K562 (cell line): ENCODE measurements at regions not wholly inside any gene's neighbourhood (a gene's known extent, or its start where the extent isn't known, plus 50 kb on each side); places are given as distances from the start of the nearest gene placed in this dataset.

Experiments used
- ATAC-seq: fragments of 200-7000 bp; cut with Tn5 transposase; 3 replicates; pipeline ENCODE4 v1.9.1; 2020; ENCODE audit warnings: moderate library complexity
- BruUV-seq: library from RNA; stranded (reverse); fragments of 400-500 nt; replicated peaks from 2 replicates; lab custom pipeline; 2021; lab: Mats Ljungman, UMichigan
- CTCF ChIA-PET: fragments of 300-600 bp; formaldehyde crosslinking; extraction: SDS; loops from one replicate; lab custom pipeline; 2021; ENCODE audit warnings: low intra/inter-chr PET ratio; lab: Yijun Ruan, JAX
- POLR2A ChIA-PET: fragments of 300-600, 350-650 bp; sonication (Branson Sonifier 250); formaldehyde crosslinking; extraction: SDS; loops from one replicate; lab custom pipeline; 2021; ENCODE audit warnings: antibody characterized with exemption, inconsistent platforms; lab: Yijun Ruan, JAX
- DNase-seq, 4 experiments: peaks; one replicate each; pipeline versions ENCODE4 v3.0.0 to v3.0.0-alpha.2; 2011 to 2018; ENCODE audit warnings: low spot score in 3 of 4, mixed read lengths in 3 of 4; ENCODE audit errors: extremely low read depth in 1 of 4
- FAIRE-seq: peaks from 2 replicates; lab custom pipeline; 2011; peaks lifted over from hg19 to GRCh38; lab: Jason Lieb, UNC
- H2AFZ ChIP-seq: 2 replicates; pipeline ENCODE4 v1.6.0; 2011; ENCODE audit warnings: low read depth, low read length, control low read depth, inconsistent platforms
- H3K27ac ChIP-seq: fragments of 200-600 bp; 3 replicates; pipeline ENCODE4 v1.8.0; 2011; ENCODE audit warnings: low read depth, mild to moderate bottlenecking, control low read depth, inconsistent platforms, low read length, moderate library complexity, mixed read lengths; ENCODE audit errors: extremely low read depth
- H3K27me3 ChIP-seq, 2 experiments: fragments of 300-600 bp in 1 of 2; 2 replicates in 1 of 2; 3 replicates in 1 of 2; pipeline versions ENCODE4 v1.6.0 to v1.8.0; 2011; ENCODE audit warnings: inconsistent platforms in 2 of 2, low read length in 2 of 2, mild to moderate bottlenecking in 1 of 2, mixed read lengths in 1 of 2, moderate library complexity in 1 of 2; ENCODE audit not compliant: control insufficient read depth in 2 of 2, insufficient read depth in 2 of 2
- H3K36me3 ChIP-seq: fragments of 300-600 bp; 3 replicates; pipeline ENCODE4 v1.8.0; 2011; ENCODE audit warnings: mild to moderate bottlenecking, low read length, inconsistent platforms; ENCODE audit not compliant: control insufficient read depth, insufficient read depth
- H3K4me1 ChIP-seq, 2 experiments: fragments of 200-600 bp in 1 of 2; replicated peaks in 1 of 2; 2 replicates in 1 of 2; 3 replicates in 1 of 2; pipeline versions ENCODE4 v1.5.1 to v1.8.0; 2011; ENCODE audit warnings: inconsistent platforms in 2 of 2, low read length in 2 of 2, mild to moderate bottlenecking in 1 of 2, mixed read lengths in 1 of 2, moderate library complexity in 1 of 2; ENCODE audit not compliant: control insufficient read depth in 2 of 2, insufficient read depth in 2 of 2
- H3K4me2 ChIP-seq: 2 replicates; pipeline ENCODE4 v1.6.1; 2011; ENCODE audit warnings: low read length, control low read depth, inconsistent platforms, mixed read lengths; ENCODE audit not compliant: insufficient read depth
- H3K4me3 ChIP-seq: fragments of 200-600 bp; sonication (generic), shearing (Covaris generic); 2 replicates; pipeline ENCODE4 v1.5.1; 2016; ENCODE audit warnings: control low read depth, inconsistent platforms
- H3K79me2 ChIP-seq: fragments of 200-600 bp; 3 replicates; pipeline ENCODE4 v1.8.0; 2011; ENCODE audit warnings: low read length, inconsistent platforms; ENCODE audit not compliant: control insufficient read depth, insufficient read depth
- H3K9ac ChIP-seq, 2 experiments: 2 replicates each; pipeline versions ENCODE4 v1.6.0 to v1.6.1; 2011; ENCODE audit warnings: low read depth in 2 of 2, low read length in 2 of 2, control low read depth in 1 of 2, inconsistent platforms in 1 of 2, mild to moderate bottlenecking in 1 of 2, mixed read lengths in 1 of 2; ENCODE audit not compliant: insufficient read depth in 1 of 2
- H3K9me1 ChIP-seq: one replicate; pipeline ENCODE4 v1.6.0; 2011; ENCODE audit warnings: inconsistent platforms, mild to moderate bottlenecking, low read length, moderate library complexity; ENCODE audit not compliant: control insufficient read depth, insufficient read depth
- H3K9me3 ChIP-seq: replicated peaks from 2 replicates; pipeline ENCODE4 v1.5.1; 2011; ENCODE audit warnings: low read depth, low read length, inconsistent platforms; ENCODE audit not compliant: control insufficient read depth, insufficient read depth
- H4K20me1 ChIP-seq: replicated peaks from 2 replicates; pipeline ENCODE4 v1.6.1; 2011; ENCODE audit warnings: low read length, inconsistent platforms, mixed read lengths; ENCODE audit not compliant: control insufficient read depth, insufficient read depth
- HDAC3 ChIP-seq: fragments of 450-650 bp; IDR thresholded peaks from 2 replicates; pipeline ENCODE4 v1.6.1; 2018; ENCODE audit warnings: borderline replicate concordance, mild to moderate bottlenecking, moderate library complexity; ENCODE audit not compliant: partially characterized antibody
- MYBL2 ChIP-seq, 2 experiments: fragments of 450-650 bp in 1 of 2; sonication (generic) in 1 of 2; formaldehyde crosslinking in 1 of 2; IDR thresholded peaks; 2 replicates each; pipeline versions ENCODE4 v1.6.1 to v1.8.1; 2017 to 2022; ENCODE audit warnings: borderline replicate concordance in 1 of 2, inconsistent platforms in 1 of 2, low read depth in 1 of 2, mild to moderate bottlenecking in 1 of 2, missing genetic modification reagents in 1 of 2, moderate library complexity in 1 of 2
- WGBS: fragments of 100-300 bp; shearing (Covaris generic); methylation state at CpG from one replicate; pipeline ENCODE4 v1.1.6; 2016; ENCODE audit warnings: low coverage, mixed read lengths; ENCODE audit not compliant: insufficient coverage; ENCODE audit errors: missing lambda C conversion rate; 5-methylcytosine and 5-hydroxymethylcytosine counted together
- in situ Hi-C: fragments of 300-500 bp; cut with MboI; formaldehyde crosslinking; loops from 4 replicates; pipeline ENCODE4 v1.15.0; 2018; ENCODE audit warnings: inconsistent platforms, mixed read lengths
- intact Hi-C: fragments of 100-400 bp; cut with micrococcal nuclease; formaldehyde crosslinking; loops from 2 replicates; pipeline ENCODE4 v1.14.2; 2022
- TF ChIP-seq, protein P1 (sequence below): fragments of 150-350 bp; conservative IDR thresholded peaks from 2 replicates; pipeline ENCODE4 v1.6.1; 2014; ENCODE audit warnings: low read length
- TF ChIP-seq, protein P2 (sequence below): fragments of 450-650 bp; IDR thresholded peaks from 2 replicates; pipeline ENCODE4 v1.6.1; 2016; ENCODE audit warnings: low read depth, mild to moderate bottlenecking, moderate library complexity

DNA sequence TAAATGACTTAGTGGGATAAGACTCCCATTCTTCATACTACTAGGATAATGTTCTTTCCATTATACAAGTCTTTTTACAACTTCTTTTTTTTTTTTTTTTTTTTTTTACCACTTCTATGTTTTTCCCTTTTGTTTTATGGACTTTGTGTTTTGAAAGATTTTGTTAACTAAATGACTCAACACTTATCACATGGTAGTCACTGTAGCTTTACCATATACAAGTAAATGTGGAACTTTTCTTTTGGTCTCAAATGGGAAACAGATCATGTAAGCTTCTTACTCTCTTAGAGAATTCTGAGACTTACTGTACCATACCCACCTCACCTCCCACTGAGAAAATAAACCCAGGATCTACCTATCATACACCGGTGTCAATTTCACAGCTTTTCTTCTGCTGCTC lies 590.3 kb upstream of the CDH2 start:
- H2AFZ ChIP-seq = no peak overlapping the region
- no peak for ATAC-seq
- H3K27ac ChIP-seq = no peak overlapping the region
- H3K79me2 ChIP-seq = no peaks in the 10 kb centered on the region
- H3K4me2 ChIP-seq = no peak overlapping the region
- no peaks in the 10 kb centered on the region for H3K36me3 ChIP-seq
- no peak overlapping the region for H3K9ac ChIP-seq
- no peaks in the 10 kb centered on the region for H3K9me1 ChIP-seq
- H3K9me3 ChIP-seq = no peaks in the 10 kb centered on the region
- BruUV-seq = no TSS peak
- 11% methylated on average over 1 of the region's 1 CpG for WGBS
- ChIA-PET CTCF (no interaction called here), POLR2A (no interaction called here)
- in situ Hi-C loops = no loop called here
- H3K4me3 ChIP-seq = no peak overlapping the region
- no peak for DNase-seq
- no peaks in the 10 kb centered on the region for H3K4me1 ChIP-seq
- intact Hi-C loops = no loop called here
- FAIRE-seq = no peak
- H4K20me1 ChIP-seq = no peaks in the 10 kb centered on the region
- TF ChIP-seq HDAC3 (no peak), MYBL2 (IDR thresholded peaks at IDR 0.05; ENCODE audit: low read depth) (no peak), MYBL2 (CRISPR knock-in tag; IDR thresholded peaks at IDR 0.05; ENCODE audit: borderline replicate concordance) (no peak)
- TF ChIP-seq, protein P1, sequence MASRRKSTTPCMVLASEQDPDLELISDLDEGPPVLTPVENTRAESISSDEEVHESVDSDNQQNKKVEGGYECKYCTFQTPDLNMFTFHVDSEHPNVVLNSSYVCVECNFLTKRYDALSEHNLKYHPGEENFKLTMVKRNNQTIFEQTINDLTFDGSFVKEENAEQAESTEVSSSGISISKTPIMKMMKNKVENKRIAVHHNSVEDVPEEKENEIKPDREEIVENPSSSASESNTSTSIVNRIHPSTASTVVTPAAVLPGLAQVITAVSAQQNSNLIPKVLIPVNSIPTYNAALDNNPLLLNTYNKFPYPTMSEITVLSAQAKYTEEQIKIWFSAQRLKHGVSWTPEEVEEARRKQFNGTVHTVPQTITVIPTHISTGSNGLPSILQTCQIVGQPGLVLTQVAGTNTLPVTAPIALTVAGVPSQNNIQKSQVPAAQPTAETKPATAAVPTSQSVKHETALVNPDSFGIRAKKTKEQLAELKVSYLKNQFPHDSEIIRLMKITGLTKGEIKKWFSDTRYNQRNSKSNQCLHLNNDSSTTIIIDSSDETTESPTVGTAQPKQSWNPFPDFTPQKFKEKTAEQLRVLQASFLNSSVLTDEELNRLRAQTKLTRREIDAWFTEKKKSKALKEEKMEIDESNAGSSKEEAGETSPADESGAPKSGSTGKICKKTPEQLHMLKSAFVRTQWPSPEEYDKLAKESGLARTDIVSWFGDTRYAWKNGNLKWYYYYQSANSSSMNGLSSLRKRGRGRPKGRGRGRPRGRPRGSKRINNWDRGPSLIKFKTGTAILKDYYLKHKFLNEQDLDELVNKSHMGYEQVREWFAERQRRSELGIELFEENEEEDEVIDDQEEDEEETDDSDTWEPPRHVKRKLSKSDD = no peak
- TF ChIP-seq, protein P2, sequence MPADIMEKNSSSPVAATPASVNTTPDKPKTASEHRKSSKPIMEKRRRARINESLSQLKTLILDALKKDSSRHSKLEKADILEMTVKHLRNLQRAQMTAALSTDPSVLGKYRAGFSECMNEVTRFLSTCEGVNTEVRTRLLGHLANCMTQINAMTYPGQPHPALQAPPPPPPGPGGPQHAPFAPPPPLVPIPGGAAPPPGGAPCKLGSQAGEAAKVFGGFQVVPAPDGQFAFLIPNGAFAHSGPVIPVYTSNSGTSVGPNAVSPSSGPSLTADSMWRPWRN = no peak
- H3K27me3 ChIP-seq = no peaks in the 10 kb centered on the region
